ENCODE measurements at regions not wholly inside any gene's neighbourhood (a gene's known extent, or its start where the extent isn't known, plus 50 kb on each side); places are given as distances from the start of the nearest gene placed in this dataset.
A peak's percentile ranks its signal among the peaks of the same experiment; 100 is the strongest.

GRCh38 chr3:31373681-31374080, 159.0 kb upstream of the STT3B start:
- Mint-ChIP-seq H3K4me1 (peaks cover 16% of the 10 kb centered on the region), H3K27ac (no peak overlapping the region), H3K36me3 (ENCODE audit: low read depth) (no peaks in the 10 kb centered on the region), H3K27me3 (no peaks in the 10 kb centered on the region), H3K4me3 (no peak overlapping the region)
- no peak for ATAC-seq
- no peak for DNase-seq
- H3K9me3 ChIP-seq (ENCODE audit: control insufficient read depth, low read length, poor library complexity, severe bottlenecking) = no peaks in the 10 kb centered on the region

- Mint-ChIP-seq H3K27me3 (no peaks in the 10 kb centered on the region), H3K4me1 (peaks cover 11% of the 10 kb centered on the region), H3K4me3 (no peak overlapping the region), H3K27ac (peak overlapping the region; percentile 63), H3K36me3 (ENCODE audit: low read depth) (no peaks in the 10 kb centered on the region)
- DNase-seq = no peak
- ATAC-seq = peak; percentile 91
- no peaks in the 10 kb centered on the region for H3K9me3 ChIP-seq (ENCODE audit: control insufficient read depth, low read length, poor library complexity, severe bottlenecking)
These were observed 155.6 kb upstream of the STT3B start for GRCh38 chr3:31377045-31377642.

- H3K27ac Mint-ChIP-seq = no peak overlapping the region
- peaks cover under 1% of the 10 kb centered on the region for H3K9me3 ChIP-seq (ENCODE audit: control insufficient read depth, low read length, poor library complexity, severe bottlenecking)
- no peak overlapping the region for H3K4me3 Mint-ChIP-seq
- no peak for ATAC-seq
- H3K36me3 Mint-ChIP-seq (ENCODE audit: low read depth) = no peaks in the 10 kb centered on the region
- DNase-seq = no peak
- no peaks in the 10 kb centered on the region for H3K27me3 Mint-ChIP-seq
- peaks cover 11% of the 10 kb centered on the region for H3K4me1 Mint-ChIP-seq
These were observed 154.5 kb upstream of the STT3B start for GRCh38 chr3:31378231-31378630.

- DNase-seq = no peak
- no peak for ATAC-seq
- Mint-ChIP-seq H3K36me3 (ENCODE audit: low read depth) (no peaks in the 10 kb centered on the region), H3K27ac (no peak overlapping the region), H3K4me3 (no peak overlapping the region), H3K27me3 (no peaks in the 10 kb centered on the region), H3K4me1 (peaks cover 11% of the 10 kb centered on the region)
- peaks cover 2% of the 10 kb centered on the region for H3K9me3 ChIP-seq (ENCODE audit: control insufficient read depth, low read length, poor library complexity, severe bottlenecking)
These were observed 153.1 kb upstream of the STT3B start for GRCh38 chr3:31379598-31379997.

GRCh38 chr3:31382856-31383255, 149.9 kb upstream of the STT3B start:
- H3K9me3 ChIP-seq (ENCODE audit: control insufficient read depth, low read length, poor library complexity, severe bottlenecking) = peaks cover 2% of the 10 kb centered on the region
- Mint-ChIP-seq H3K4me3 (no peak overlapping the region), H3K27ac (no peak overlapping the region), H3K27me3 (no peaks in the 10 kb centered on the region), H3K4me1 (no peaks in the 10 kb centered on the region), H3K36me3 (ENCODE audit: low read depth) (peaks cover 3% of the 10 kb centered on the region)
- ATAC-seq (no peak), DNase-seq (no peak)

- DNase-seq (no peak), ATAC-seq (no peak)
- Mint-ChIP-seq H3K27ac (no peak overlapping the region), H3K4me3 (no peak overlapping the region), H3K36me3 (ENCODE audit: low read depth) (peaks cover 3% of the 10 kb centered on the region), H3K4me1 (no peaks in the 10 kb centered on the region), H3K27me3 (no peaks in the 10 kb centered on the region)
- peaks cover 2% of the 10 kb centered on the region for H3K9me3 ChIP-seq (ENCODE audit: control insufficient read depth, low read length, poor library complexity, severe bottlenecking)
These were observed 148.6 kb upstream of the STT3B start for GRCh38 chr3:31384117-31384516.

- Mint-ChIP-seq H3K36me3 (ENCODE audit: low read depth) (peaks cover 7% of the 10 kb centered on the region), H3K4me3 (no peak overlapping the region)
- no peak for ATAC-seq
These were observed 142.8 kb upstream of the STT3B start for GRCh38 chr3:31389939-31390338.

GRCh38 chr3:31390466-31390865, 142.3 kb upstream of the STT3B start:
- Mint-ChIP-seq H3K36me3 (ENCODE audit: low read depth) (peaks cover 7% of the 10 kb centered on the region), H3K4me1 (peaks cover 13% of the 10 kb centered on the region), H3K4me3 (no peak overlapping the region), H3K27ac (no peak overlapping the region), H3K27me3 (no peaks in the 10 kb centered on the region)
- no peak for DNase-seq
- H3K9me3 ChIP-seq (ENCODE audit: control insufficient read depth, low read length, poor library complexity, severe bottlenecking) = no peaks in the 10 kb centered on the region
- no peak for ATAC-seq

More at GRCh38 chr3:31389939-31390338, 142.8 kb upstream of the STT3B start:
- no peak for DNase-seq
- Mint-ChIP-seq H3K27me3 (no peaks in the 10 kb centered on the region), H3K27ac (no peak overlapping the region), H3K4me1 (peaks cover 13% of the 10 kb centered on the region)
- no peaks in the 10 kb centered on the region for H3K9me3 ChIP-seq (ENCODE audit: control insufficient read depth, low read length, poor library complexity, severe bottlenecking)

- no peak for ATAC-seq
- no peak overlapping the region for H3K4me3 Mint-ChIP-seq
These were observed 141.6 kb upstream of the STT3B start for GRCh38 chr3:31391150-31391549.

GRCh38 chr3:31392568-31392967, 140.2 kb upstream of the STT3B start:
- Mint-ChIP-seq H3K4me3 (no peak overlapping the region), H3K27me3 (no peaks in the 10 kb centered on the region), H3K4me1 (peaks cover 13% of the 10 kb centered on the region), H3K36me3 (ENCODE audit: low read depth) (peaks cover 5% of the 10 kb centered on the region), H3K27ac (no peak overlapping the region)
- no peak for ATAC-seq
- no peak for DNase-seq
- H3K9me3 ChIP-seq (ENCODE audit: control insufficient read depth, low read length, poor library complexity, severe bottlenecking) = no peaks in the 10 kb centered on the region

More at GRCh38 chr3:31391150-31391549, 141.6 kb upstream of the STT3B start:
- H3K27me3 Mint-ChIP-seq = no peaks in the 10 kb centered on the region
- no peak overlapping the region for H3K27ac Mint-ChIP-seq
- no peak for DNase-seq
- peaks cover 7% of the 10 kb centered on the region for H3K36me3 Mint-ChIP-seq (ENCODE audit: low read depth)
- peaks cover 13% of the 10 kb centered on the region for H3K4me1 Mint-ChIP-seq
- no peaks in the 10 kb centered on the region for H3K9me3 ChIP-seq (ENCODE audit: control insufficient read depth, low read length, poor library complexity, severe bottlenecking)

GRCh38 chr3:31399271-31399670, 133.5 kb upstream of the STT3B start:
- Mint-ChIP-seq H3K36me3 (ENCODE audit: low read depth) (no peaks in the 10 kb centered on the region), H3K27me3 (no peaks in the 10 kb centered on the region), H3K27ac (no peak overlapping the region), H3K4me3 (no peak overlapping the region), H3K4me1 (peaks cover 13% of the 10 kb centered on the region)
- ATAC-seq (no peak), DNase-seq (no peak)
- no peaks in the 10 kb centered on the region for H3K9me3 ChIP-seq (ENCODE audit: control insufficient read depth, low read length, poor library complexity, severe bottlenecking)

GRCh38 chr3:31402117-31402516, 130.6 kb upstream of the STT3B start:
- Mint-ChIP-seq H3K4me3 (no peak overlapping the region), H3K4me1 (peaks cover 17% of the 10 kb centered on the region)

GRCh38 chr3:31403197-31403596, 129.5 kb upstream of the STT3B start:
- no peak for ATAC-seq
- DNase-seq = no peak
- no peaks in the 10 kb centered on the region for H3K9me3 ChIP-seq (ENCODE audit: control insufficient read depth, low read length, poor library complexity, severe bottlenecking)
- H3K4me3 Mint-ChIP-seq = no peak overlapping the region
- H3K36me3 Mint-ChIP-seq (ENCODE audit: low read depth) = no peaks in the 10 kb centered on the region
- no peak overlapping the region for H3K27ac Mint-ChIP-seq
- peaks cover 17% of the 10 kb centered on the region for H3K4me1 Mint-ChIP-seq
- no peaks in the 10 kb centered on the region for H3K27me3 Mint-ChIP-seq

More at GRCh38 chr3:31402117-31402516, 130.6 kb upstream of the STT3B start:
- DNase-seq (no peak), ATAC-seq (no peak)
- H3K36me3 Mint-ChIP-seq (ENCODE audit: low read depth) = no peaks in the 10 kb centered on the region
- H3K9me3 ChIP-seq (ENCODE audit: control insufficient read depth, low read length, poor library complexity, severe bottlenecking) = no peaks in the 10 kb centered on the region
- peak overlapping the region; percentile 51 for H3K27ac Mint-ChIP-seq
- H3K27me3 Mint-ChIP-seq = no peaks in the 10 kb centered on the region

- Mint-ChIP-seq H3K36me3 (ENCODE audit: low read depth) (no peaks in the 10 kb centered on the region), H3K4me3 (no peak overlapping the region)
- ATAC-seq = no peak
These were observed 127.9 kb upstream of the STT3B start for GRCh38 chr3:31404871-31405270.

More at GRCh38 chr3:31404871-31405270, 127.9 kb upstream of the STT3B start:
- H3K27ac Mint-ChIP-seq = no peak overlapping the region
- no peaks in the 10 kb centered on the region for H3K9me3 ChIP-seq (ENCODE audit: control insufficient read depth, low read length, poor library complexity, severe bottlenecking)
- H3K27me3 Mint-ChIP-seq = no peaks in the 10 kb centered on the region
- peaks cover 13% of the 10 kb centered on the region for H3K4me1 Mint-ChIP-seq
- no peak for DNase-seq
